ENCODE measurements at regions not wholly inside any gene's neighbourhood (a gene's known extent, or its start where the extent isn't known, plus 50 kb on each side); places are given as distances from the start of the nearest gene placed in this dataset.
"Not testable (repeated sequence)": the region's sequence is repeated elsewhere in the genome, so short reads cannot be mapped to it uniquely, and the experiment has no call there.

DNA sequence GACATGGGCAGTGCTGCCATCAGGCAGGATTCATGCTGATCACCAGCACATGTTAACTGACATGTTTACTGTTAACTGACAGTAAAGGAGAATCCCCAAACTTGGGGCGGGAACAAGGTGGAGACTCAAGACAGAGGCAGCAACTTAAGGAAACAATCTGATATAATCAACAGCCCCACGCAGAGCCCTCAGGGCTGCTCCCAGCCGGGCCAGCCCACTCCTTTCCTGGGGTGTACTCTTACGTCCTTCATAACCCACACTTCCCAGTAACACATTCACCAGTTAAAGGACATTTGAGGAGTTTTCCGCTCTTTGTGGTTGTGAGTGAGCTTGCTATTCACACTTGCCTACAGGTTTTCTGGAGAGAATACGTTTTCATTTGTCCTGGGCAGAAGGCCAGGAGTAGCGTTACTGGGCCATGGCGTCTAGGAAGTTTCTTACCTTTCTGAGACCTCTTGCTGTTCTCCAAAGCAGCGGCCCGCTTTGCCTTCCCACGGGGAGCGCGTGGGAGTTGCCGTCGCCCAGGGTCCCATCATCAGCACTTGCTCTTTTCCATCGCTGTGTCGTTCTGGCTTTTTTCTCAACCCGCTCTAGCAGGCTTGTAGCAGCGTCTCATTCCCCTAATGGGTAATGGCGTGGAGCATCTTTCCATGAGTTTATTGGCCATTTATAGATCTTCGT is 56.4 kb downstream of the FOXF2 start:
- Histone ChIP-seq H3K27me3 (replicated peaks; ENCODE audit: insufficient read depth) (no peaks in the 10 kb centered on the region), H3K36me3 (no peaks in the 10 kb centered on the region), H3K4me3 (no peak overlapping the region), H3K27ac (no peak overlapping the region), H3K4me1 (ENCODE audit: control insufficient read depth in 1 of 2, low read depth in 2 of 2) (no peaks in the 10 kb centered on the region), H3K9me3 (no peaks in the 10 kb centered on the region)
- TF ChIP-seq, protein P1, sequence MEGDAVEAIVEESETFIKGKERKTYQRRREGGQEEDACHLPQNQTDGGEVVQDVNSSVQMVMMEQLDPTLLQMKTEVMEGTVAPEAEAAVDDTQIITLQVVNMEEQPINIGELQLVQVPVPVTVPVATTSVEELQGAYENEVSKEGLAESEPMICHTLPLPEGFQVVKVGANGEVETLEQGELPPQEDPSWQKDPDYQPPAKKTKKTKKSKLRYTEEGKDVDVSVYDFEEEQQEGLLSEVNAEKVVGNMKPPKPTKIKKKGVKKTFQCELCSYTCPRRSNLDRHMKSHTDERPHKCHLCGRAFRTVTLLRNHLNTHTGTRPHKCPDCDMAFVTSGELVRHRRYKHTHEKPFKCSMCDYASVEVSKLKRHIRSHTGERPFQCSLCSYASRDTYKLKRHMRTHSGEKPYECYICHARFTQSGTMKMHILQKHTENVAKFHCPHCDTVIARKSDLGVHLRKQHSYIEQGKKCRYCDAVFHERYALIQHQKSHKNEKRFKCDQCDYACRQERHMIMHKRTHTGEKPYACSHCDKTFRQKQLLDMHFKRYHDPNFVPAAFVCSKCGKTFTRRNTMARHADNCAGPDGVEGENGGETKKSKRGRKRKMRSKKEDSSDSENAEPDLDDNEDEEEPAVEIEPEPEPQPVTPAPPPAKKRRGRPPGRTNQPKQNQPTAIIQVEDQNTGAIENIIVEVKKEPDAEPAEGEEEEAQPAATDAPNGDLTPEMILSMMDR (IDR thresholded peaks at IDR 0.05): no peak
- ATAC-seq (ENCODE audit: insufficient number of reproducible peaks, low FRiP score, low read depth): no peak
- DNase-seq (ENCODE audit: low spot score): no peak

DNA sequence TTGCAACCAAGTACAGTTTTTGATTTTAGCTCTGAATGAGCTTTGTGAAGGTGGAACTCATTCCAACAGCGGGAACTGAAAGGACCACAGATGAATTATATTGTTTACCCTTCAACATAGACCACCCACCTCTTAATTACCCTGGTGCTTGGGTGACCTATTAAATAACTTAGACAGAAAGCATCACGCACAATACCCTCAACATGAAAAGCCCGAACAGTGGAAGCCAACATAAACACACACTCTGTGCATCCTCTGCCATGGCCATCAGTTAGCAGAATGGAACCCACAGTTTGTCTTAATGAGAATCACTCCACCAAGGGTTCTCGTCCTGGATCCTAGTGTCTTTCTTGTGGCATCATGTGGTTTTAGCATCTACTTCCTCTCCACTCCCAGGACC is 60.5 kb downstream of the FOXF2 start:
- no peak overlapping the region for H3K4me3 ChIP-seq

DNA sequence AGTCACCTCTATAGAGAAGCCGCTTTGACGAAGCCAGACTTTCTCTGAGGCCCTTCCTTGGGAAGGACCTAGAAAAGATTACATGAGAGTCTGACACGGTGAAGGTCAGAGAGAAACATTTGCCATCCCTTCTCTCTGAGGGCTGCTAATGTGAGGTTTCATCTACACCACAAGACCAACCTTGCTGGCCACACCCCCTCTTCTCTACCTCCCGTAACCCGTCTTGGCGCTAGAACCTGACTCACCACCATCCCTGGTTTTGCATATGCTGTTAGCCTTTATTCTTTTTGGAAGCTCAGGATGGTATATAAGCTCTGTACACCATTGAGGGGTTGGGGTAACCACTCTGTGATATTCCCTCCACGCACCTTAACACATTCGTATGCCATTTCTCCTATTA is 63.6 kb downstream of the FOXF2 start:
- TF ChIP-seq, protein P1 (IDR thresholded peaks at IDR 0.05): no peak
- no peaks in the 10 kb centered on the region for H3K36me3 ChIP-seq
- no peaks in the 10 kb centered on the region for H3K4me1 ChIP-seq (ENCODE audit: control insufficient read depth in 1 of 2, low read depth in 2 of 2)
- H3K27ac ChIP-seq: no peak overlapping the region
- H3K27me3 ChIP-seq (replicated peaks; ENCODE audit: insufficient read depth): no peaks in the 10 kb centered on the region
- peaks cover 3% of the 10 kb centered on the region for H3K9me3 ChIP-seq
- no peak overlapping the region for H3K4me3 ChIP-seq
- DNase-seq (ENCODE audit: low spot score) (no peak), ATAC-seq (ENCODE audit: insufficient number of reproducible peaks, low FRiP score, low read depth) (no peak)

More for the DNA sequence above, 60.5 kb downstream of the FOXF2 start:
- Histone ChIP-seq H3K27me3 (replicated peaks; ENCODE audit: insufficient read depth) (no peaks in the 10 kb centered on the region), H3K9me3 (peaks cover 3% of the 10 kb centered on the region), H3K4me1 (ENCODE audit: control insufficient read depth in 1 of 2, low read depth in 2 of 2) (no peaks in the 10 kb centered on the region), H3K27ac (no peak overlapping the region), H3K36me3 (no peaks in the 10 kb centered on the region)
- ATAC-seq (ENCODE audit: insufficient number of reproducible peaks, low FRiP score, low read depth) (no peak), DNase-seq (ENCODE audit: low spot score) (no peak)
- TF ChIP-seq, protein P1 (IDR thresholded peaks at IDR 0.05): no peak

DNA sequence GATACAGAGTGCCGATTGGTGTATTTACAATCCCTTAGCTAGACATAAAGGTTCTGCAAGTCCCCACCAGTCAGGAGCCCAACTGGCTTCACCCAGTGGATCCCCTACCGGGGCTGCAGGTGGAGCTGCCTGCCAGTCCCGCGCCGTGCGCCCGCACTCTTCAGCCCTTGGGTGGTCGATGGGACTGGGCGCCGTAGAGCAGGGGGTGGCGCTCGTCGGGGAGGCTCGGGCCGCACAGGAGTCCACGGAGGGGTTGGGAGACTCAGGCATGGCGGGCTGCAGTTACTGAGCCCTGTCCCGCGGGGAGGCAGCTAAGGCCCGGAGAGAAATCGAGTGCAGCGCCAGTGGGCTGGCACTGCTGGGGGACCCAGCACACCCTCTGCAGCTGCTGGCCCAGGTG is 67.4 kb downstream of the FOXF2 start:
- not testable (repeated sequence) for H3K4me1 ChIP-seq (ENCODE audit: control insufficient read depth in 1 of 2, low read depth in 2 of 2); DNase-seq (ENCODE audit: low spot score); H3K4me3 ChIP-seq; H3K27ac ChIP-seq; H3K36me3 ChIP-seq; ATAC-seq (ENCODE audit: insufficient number of reproducible peaks, low FRiP score, low read depth); H3K9me3 ChIP-seq; H3K27me3 ChIP-seq (replicated peaks; ENCODE audit: insufficient read depth)

DNA sequence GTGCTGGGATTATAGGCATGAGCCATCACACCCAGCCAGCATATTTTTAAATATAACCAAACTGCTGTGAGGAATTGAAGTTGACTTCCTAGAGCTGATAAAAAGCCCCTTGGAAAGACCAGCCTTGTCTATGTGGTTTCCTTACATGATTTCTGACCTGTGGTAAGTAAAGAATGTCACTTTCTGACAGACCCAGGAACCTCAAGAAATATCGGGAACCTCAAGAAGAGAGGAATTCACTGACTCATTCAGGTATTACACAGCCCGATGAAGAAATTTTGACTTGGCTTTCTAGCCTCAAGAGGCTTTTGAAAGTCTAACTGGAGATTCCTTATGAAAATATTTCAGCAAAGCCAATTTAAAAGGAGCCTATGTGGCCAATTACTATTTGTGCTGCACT is 71.8 kb downstream of the FOXF2 start:
- TF ChIP-seq, protein P1 (IDR thresholded peaks at IDR 0.05): no peak
- no peak overlapping the region for H3K27ac ChIP-seq
- no peaks in the 10 kb centered on the region for H3K27me3 ChIP-seq (replicated peaks; ENCODE audit: insufficient read depth)
- no peaks in the 10 kb centered on the region for H3K4me1 ChIP-seq (ENCODE audit: control insufficient read depth in 1 of 2, low read depth in 2 of 2)
- no peaks in the 10 kb centered on the region for H3K9me3 ChIP-seq
- no peaks in the 10 kb centered on the region for H3K36me3 ChIP-seq
- ATAC-seq (ENCODE audit: insufficient number of reproducible peaks, low FRiP score, low read depth) (no peak), DNase-seq (ENCODE audit: low spot score) (no peak)
- H3K4me3 ChIP-seq: no peak overlapping the region

DNA sequence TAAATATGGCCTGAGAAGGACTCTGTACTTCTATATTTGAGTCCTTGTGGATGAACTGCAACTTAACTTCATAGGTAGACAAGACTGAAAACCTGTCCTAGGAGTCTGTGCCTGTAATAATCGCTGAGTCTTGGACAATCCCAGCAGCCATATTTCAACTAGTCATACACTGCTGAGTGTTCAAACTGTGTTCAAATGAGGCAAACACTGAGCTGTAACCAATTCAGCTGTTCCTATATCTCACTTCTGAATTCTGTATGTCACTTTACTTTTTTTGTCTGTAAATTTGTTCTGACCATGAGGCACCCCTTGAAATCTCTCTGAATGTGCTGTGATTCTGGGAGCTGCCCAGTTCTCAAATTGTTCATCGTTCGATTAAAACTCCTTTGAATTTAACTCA is 72.4 kb downstream of the FOXF2 start:
- Histone ChIP-seq H3K27me3 (replicated peaks; ENCODE audit: insufficient read depth) (no peaks in the 10 kb centered on the region), H3K4me3 (no peak overlapping the region), H3K36me3 (no peaks in the 10 kb centered on the region), H3K27ac (no peak overlapping the region), H3K4me1 (ENCODE audit: control insufficient read depth in 1 of 2, low read depth in 2 of 2) (no peaks in the 10 kb centered on the region), H3K9me3 (no peaks in the 10 kb centered on the region)
- ATAC-seq (ENCODE audit: insufficient number of reproducible peaks, low FRiP score, low read depth) (no peak), DNase-seq (ENCODE audit: low spot score) (no peak)
- TF ChIP-seq, protein P1 (IDR thresholded peaks at IDR 0.05): no peak

Data from thoracic aorta (tissue), 2 donors.